Activated T-helper 1 cell treated with anti-CD3 and anti-CD28 coated beads, Interleukin-12 subunit alpha, Interleukin-12 subunit beta, Interleukin-2, Interleukin-4 antibody, amounts not matched to agents 30 ng/mL and 10 ng/mL and 1 ng/mL, durations not matched to agents 14 hours and 24 hours and 36 hours (primary cell): ENCODE measurements at regions not wholly inside any gene's neighbourhood (a gene's known extent, or its start where the extent isn't known, plus 50 kb on each side); places are given as distances from the start of the nearest gene placed in this dataset.
"Not testable (repeated sequence)": the region's sequence is repeated elsewhere in the genome, so short reads cannot be mapped to it uniquely, and the experiment has no call there.

Source experiments
- DNase-seq: peaks from one replicate; pipeline ENCODE4 v3.0.0; 2021; ENCODE audit warnings: low spot score
- H3K27ac Mint-ChIP-seq: one replicate; pipeline ENCODE4 v1.8.0; 2021; ENCODE audit warnings: mild to moderate bottlenecking, mixed read lengths
- H3K27me3 Mint-ChIP-seq: one replicate; pipeline ENCODE4 v1.8.0; 2022; ENCODE audit warnings: mild to moderate bottlenecking, moderate library complexity, mixed read lengths; ENCODE audit not compliant: insufficient read depth
- H3K36me3 Mint-ChIP-seq: one replicate; pipeline ENCODE4 v1.8.0; 2021; ENCODE audit warnings: low read depth, mixed read lengths
- H3K4me1 Mint-ChIP-seq: one replicate; pipeline ENCODE4 v1.8.0; 2021; ENCODE audit warnings: low read depth, mixed read lengths
- H3K4me3 Mint-ChIP-seq: one replicate; pipeline ENCODE4 v1.8.0; 2021; ENCODE audit warnings: mild to moderate bottlenecking, moderate library complexity, mixed read lengths
- H3K9me3 Mint-ChIP-seq: one replicate; pipeline ENCODE4 v1.8.0; 2021; ENCODE audit warnings: mixed read lengths
- intact Hi-C: fragments of 100-400 bp; cut with micrococcal nuclease; formaldehyde crosslinking; loops from one replicate; pipeline ENCODE4 v1.15.1; 2024

DNA sequence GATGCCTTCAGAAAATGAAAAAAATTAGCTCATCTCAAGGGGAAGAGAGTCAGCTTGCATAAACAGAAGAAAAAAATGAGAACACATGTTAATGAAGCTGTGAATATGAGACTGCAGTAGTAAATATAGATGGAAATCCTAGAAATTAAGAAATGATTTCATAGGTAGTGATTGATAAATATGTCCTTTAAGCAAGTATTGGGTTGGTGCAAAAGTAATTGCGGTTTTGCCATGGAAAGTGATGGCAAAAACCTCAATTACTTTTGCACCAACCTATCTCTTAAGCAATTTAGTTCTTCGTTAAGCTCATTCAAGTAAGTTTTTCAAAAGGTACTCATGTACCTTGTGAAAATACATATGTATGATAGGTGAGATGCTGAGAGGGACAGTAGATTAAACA, 400.9 kb downstream of the SH2D1A start:
- intact Hi-C loops, result no loop called here
- Mint-ChIP-seq H3K27me3 (peaks cover 2% of the 10 kb centered on the region), H3K4me1 (peaks cover 4% of the 10 kb centered on the region), H3K36me3 (no peaks in the 10 kb centered on the region), H3K27ac (no peak overlapping the region), H3K4me3 (no peak overlapping the region), H3K9me3 (no peaks in the 10 kb centered on the region)
- no peak for DNase-seq

DNA sequence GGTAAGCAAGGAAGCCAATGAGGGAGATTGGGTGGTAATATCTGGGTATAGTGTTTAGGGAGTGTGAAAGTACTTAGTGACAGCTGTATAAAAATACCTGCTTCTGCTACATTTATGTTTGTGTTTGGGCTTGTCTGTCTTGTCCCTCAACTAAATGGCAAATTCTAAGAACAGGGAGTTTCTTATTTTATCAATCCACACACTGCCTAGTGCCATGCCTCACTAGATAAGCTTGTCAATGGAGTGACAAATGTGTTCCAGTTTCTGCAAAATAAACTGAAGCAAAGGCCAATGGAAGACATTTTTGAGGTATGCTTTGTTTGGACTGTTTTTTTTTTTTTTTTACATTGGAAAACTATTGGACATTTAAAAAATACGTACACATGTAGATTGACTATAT, 418.0 kb downstream of the SH2D1A start:
- Mint-ChIP-seq H3K9me3 (no peaks in the 10 kb centered on the region), H3K4me3 (no peak overlapping the region), H3K27ac (no peak overlapping the region), H3K36me3 (no peaks in the 10 kb centered on the region), H3K27me3 (no peaks in the 10 kb centered on the region), H3K4me1 (no peaks in the 10 kb centered on the region)
- DNase-seq, result no peak
- intact Hi-C loops, result no loop called here

- no peak overlapping the region for H3K4me3 Mint-ChIP-seq
- H3K9me3 Mint-ChIP-seq, result no peaks in the 10 kb centered on the region
- H3K27me3 Mint-ChIP-seq, result peaks cover 1% of the 10 kb centered on the region
- H3K36me3 Mint-ChIP-seq, result no peaks in the 10 kb centered on the region
- H3K4me1 Mint-ChIP-seq, result no peaks in the 10 kb centered on the region
- intact Hi-C loops, result no loop called here
- no peak for DNase-seq
- H3K27ac Mint-ChIP-seq, result no peak overlapping the region
Observed at GRCh38 chrX:124769166-124769565, 422.8 kb downstream of the SH2D1A start.

DNA sequence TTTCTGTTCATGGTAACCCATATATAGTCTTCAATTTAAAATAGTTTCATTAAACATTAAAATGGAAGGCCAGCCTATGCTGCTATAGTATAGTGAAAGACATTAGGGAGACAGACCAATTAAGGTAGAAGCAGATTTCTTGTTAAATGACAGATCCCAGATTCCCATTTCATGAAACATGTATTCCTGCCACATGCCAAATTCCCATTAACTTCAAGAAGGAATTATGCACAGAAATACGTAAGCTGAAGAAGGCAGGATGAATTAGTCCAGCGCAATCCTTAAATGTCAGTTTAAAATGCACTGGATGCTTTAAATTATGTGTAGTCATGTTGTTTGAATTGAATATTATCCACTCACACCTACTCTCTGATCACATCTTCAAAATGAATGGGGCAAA, 424.9 kb downstream of the SH2D1A start:
- H3K36me3 Mint-ChIP-seq, result no peaks in the 10 kb centered on the region
- H3K4me1 Mint-ChIP-seq, result no peaks in the 10 kb centered on the region
- H3K27ac Mint-ChIP-seq, result no peak overlapping the region
- H3K9me3 Mint-ChIP-seq, result no peaks in the 10 kb centered on the region
- intact Hi-C loops, result no loop called here
- peaks cover 1% of the 10 kb centered on the region for H3K27me3 Mint-ChIP-seq
- no peak overlapping the region for H3K4me3 Mint-ChIP-seq
- DNase-seq, result no peak

GRCh38 chrX:124788253-124788652, 441.9 kb downstream of the SH2D1A start:
- H3K4me1 Mint-ChIP-seq, DNase-seq, intact Hi-C loops, H3K36me3 Mint-ChIP-seq, H3K27ac Mint-ChIP-seq, H3K4me3 Mint-ChIP-seq, H3K27me3 Mint-ChIP-seq, H3K9me3 Mint-ChIP-seq: not testable (repeated sequence)

- H3K36me3 Mint-ChIP-seq, intact Hi-C loops, H3K27me3 Mint-ChIP-seq, H3K27ac Mint-ChIP-seq, H3K9me3 Mint-ChIP-seq, H3K4me1 Mint-ChIP-seq, H3K4me3 Mint-ChIP-seq, DNase-seq: not testable (repeated sequence)
Observed at GRCh38 chrX:124789874-124790273, 443.5 kb downstream of the SH2D1A start.

DNA sequence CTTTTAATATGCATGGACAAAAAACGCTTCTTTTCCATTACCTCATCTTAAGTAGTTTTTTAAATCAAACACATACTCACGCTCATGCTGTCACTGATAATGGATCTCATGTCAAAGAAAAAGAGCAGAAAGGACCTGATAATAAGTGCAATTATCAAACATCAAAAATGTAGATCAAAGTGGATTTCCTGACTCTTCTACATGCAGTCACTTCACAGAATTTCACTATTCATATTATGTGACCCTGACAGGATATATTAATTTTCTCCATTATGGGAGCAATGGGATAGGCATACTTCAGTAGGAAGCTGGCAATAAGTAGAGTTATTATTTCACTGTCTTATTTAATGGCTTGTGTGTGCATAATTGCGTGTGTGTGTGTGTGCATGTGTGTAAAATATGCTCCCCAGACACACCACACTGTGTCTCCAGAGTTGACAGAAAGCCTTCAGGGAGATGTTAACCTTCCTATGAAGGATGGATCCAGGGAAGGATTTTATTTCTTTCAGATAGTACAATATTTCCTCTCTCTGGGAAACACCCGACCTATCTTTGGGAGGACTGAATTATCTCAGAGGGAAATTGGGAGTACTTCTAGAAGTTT, 445.2 kb downstream of the SH2D1A start:
- H3K4me1 Mint-ChIP-seq, result no peaks in the 10 kb centered on the region
- no peaks in the 10 kb centered on the region for H3K27me3 Mint-ChIP-seq
- H3K4me3 Mint-ChIP-seq, result no peak overlapping the region
- H3K36me3 Mint-ChIP-seq, result no peaks in the 10 kb centered on the region
- no peak overlapping the region for H3K27ac Mint-ChIP-seq
- intact Hi-C loops, result no loop called here
- DNase-seq, result no peak
- no peaks in the 10 kb centered on the region for H3K9me3 Mint-ChIP-seq

DNA sequence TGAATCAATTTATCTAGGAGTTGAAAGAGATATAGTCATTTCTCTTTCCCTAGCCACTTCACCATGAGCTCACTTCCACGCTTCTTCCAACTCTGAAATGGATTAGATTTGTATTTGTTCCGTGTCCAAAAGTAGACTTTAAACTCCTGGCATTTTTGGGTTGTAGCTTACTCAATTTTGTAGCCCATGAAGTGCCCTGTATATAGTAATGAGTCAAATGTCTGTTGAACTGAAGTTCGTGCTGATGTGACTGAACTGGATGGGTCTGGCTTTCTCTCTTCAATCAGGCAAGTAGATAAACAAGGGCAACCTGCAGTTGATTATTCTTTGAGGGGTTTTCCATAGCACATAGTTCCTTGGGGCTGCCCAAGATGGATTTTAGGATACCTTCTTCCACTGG, 450.6 kb downstream of the SH2D1A start:
- Mint-ChIP-seq H3K27me3 (no peaks in the 10 kb centered on the region), H3K9me3 (peaks cover 4% of the 10 kb centered on the region), H3K4me3 (no peak overlapping the region), H3K36me3 (no peaks in the 10 kb centered on the region), H3K27ac (no peak overlapping the region), H3K4me1 (no peaks in the 10 kb centered on the region)
- intact Hi-C loops, result no loop called here
- no peak for DNase-seq

DNA sequence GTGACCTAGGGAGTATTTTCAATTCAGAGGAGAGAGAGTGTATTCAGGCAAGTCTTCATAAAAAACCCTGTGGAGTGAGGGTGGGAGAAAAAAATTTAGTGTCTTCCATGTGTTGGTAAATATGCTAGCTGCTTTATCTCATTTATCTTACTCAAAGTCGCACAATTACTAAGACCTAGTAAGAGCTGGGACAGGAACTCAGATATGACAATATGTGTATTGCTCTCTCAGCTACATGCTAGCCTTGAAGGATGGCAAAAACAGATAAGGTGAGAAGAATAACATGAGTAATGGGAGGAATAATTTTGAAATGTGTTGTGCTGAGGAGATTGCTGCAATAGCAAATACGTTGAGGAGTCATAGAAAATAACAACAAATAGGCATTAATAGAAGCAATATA, 458.6 kb downstream of the SH2D1A start:
- DNase-seq, result no peak
- no peaks in the 10 kb centered on the region for H3K4me1 Mint-ChIP-seq

DNA sequence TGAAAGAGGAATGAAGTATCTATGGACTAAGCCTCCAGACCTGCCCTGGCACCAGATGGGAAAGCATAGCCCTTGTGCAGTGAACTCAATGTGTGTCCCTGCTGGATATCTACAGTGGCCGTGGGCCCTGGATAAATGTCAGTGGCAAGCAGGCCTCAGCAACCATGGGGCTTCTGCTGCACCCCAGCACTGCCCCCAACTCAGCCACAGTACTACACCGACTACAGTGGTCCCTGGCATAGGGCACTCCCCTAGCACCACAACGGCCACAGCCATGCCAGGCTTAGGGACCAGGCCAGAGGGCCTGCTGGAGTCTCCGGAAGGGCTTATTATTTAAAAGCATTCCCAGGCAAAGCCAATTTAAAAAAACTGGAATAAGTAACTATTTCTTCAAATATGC, 459.1 kb downstream of the SH2D1A start:
- DNase-seq, result no peak
- Mint-ChIP-seq H3K9me3 (peaks cover 15% of the 10 kb centered on the region), H3K4me1 (no peaks in the 10 kb centered on the region), H3K27me3 (no peaks in the 10 kb centered on the region), H3K4me3 (no peak overlapping the region), H3K36me3 (no peaks in the 10 kb centered on the region), H3K27ac (no peak overlapping the region)
- intact Hi-C loops, result no loop called here

More for the DNA sequence above, 458.6 kb downstream of the SH2D1A start:
- H3K4me3 Mint-ChIP-seq, result no peak overlapping the region
- intact Hi-C loops, result no loop called here
- no peak overlapping the region for H3K27ac Mint-ChIP-seq
- no peaks in the 10 kb centered on the region for H3K27me3 Mint-ChIP-seq
- H3K9me3 Mint-ChIP-seq, result peaks cover 15% of the 10 kb centered on the region
- no peaks in the 10 kb centered on the region for H3K36me3 Mint-ChIP-seq

GRCh38 chrX:124814106-124814505, 467.7 kb downstream of the SH2D1A start:
- Mint-ChIP-seq H3K36me3 (no peaks in the 10 kb centered on the region), H3K27me3 (no peaks in the 10 kb centered on the region), H3K27ac (no peak overlapping the region), H3K4me3 (no peak overlapping the region), H3K9me3 (no peaks in the 10 kb centered on the region), H3K4me1 (no peaks in the 10 kb centered on the region)
- no peak for DNase-seq
- intact Hi-C loops, result no loop called here

DNA sequence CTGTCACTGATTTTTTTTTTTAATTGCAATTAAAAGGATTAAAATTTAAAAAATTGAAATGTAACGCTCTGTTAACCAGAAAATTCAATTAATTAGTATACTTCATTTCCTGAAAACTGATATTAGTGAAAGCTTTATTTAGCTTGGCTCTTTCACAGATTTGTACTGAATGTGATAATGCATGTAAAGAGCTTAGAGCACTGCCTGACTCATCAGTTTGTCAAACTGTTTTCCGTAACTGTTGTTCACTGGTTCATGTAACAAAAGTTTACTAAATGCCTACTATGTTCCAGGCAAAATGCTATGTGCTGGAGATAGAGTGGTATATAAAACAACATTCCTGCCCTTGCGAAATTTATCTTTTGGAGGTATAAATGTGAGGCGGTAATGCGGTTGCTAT, 471.7 kb downstream of the SH2D1A start:
- no peaks in the 10 kb centered on the region for H3K36me3 Mint-ChIP-seq
- H3K9me3 Mint-ChIP-seq, result no peaks in the 10 kb centered on the region
- no peak overlapping the region for H3K4me3 Mint-ChIP-seq
- no peak overlapping the region for H3K27ac Mint-ChIP-seq
- DNase-seq, result no peak
- intact Hi-C loops, result no loop called here
- H3K4me1 Mint-ChIP-seq, result no peaks in the 10 kb centered on the region
- peaks cover 1% of the 10 kb centered on the region for H3K27me3 Mint-ChIP-seq

DNA sequence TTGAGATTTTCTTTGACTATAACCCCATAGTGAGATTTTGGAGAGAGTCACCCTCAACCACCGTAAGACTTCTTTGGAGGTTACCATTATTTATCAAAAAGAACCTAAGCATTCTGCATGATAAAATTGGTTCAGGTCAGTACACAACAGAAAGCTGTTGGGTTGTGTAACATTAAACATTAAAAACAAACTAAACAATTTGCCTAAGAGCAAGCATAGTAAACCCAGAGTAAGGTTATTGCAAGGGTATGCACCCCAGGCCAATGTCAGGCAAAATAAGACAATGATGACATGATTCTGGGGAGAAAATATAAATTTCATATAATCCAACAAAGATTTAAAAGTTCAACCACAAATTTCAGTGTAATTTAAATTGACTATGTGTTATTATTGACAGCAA, 472.4 kb downstream of the SH2D1A start:
- Mint-ChIP-seq H3K4me3 (no peak overlapping the region), H3K9me3 (no peaks in the 10 kb centered on the region), H3K27me3 (peaks cover 1% of the 10 kb centered on the region), H3K27ac (no peak overlapping the region), H3K36me3 (no peaks in the 10 kb centered on the region), H3K4me1 (no peaks in the 10 kb centered on the region)
- no peak for DNase-seq
- intact Hi-C loops, result no loop called here

DNA sequence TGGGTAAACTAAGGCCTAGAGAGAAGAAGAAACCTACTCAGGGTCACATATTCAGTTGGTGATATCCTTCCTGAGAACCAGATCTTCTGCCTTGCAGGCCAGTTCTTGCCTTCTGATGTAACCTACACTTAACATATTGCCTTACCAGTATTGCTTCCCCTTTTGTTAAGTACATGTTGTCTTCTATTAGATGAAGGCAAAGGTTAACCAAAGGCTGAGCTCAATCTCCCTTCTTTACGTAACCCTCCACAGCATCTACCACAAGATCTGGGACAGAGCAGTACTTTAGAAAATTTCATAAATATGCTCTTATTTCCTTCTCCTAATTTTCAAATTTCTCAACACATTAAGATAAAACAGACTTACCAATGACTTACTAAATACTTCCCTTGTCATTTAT, 474.4 kb downstream of the SH2D1A start:
- Mint-ChIP-seq H3K27me3 (peaks cover 1% of the 10 kb centered on the region), H3K27ac (no peak overlapping the region), H3K9me3 (no peaks in the 10 kb centered on the region), H3K4me3 (no peak overlapping the region), H3K36me3 (no peaks in the 10 kb centered on the region), H3K4me1 (no peaks in the 10 kb centered on the region)
- intact Hi-C loops, result no loop called here
- no peak for DNase-seq
